OCI-LY3 (cell line): ENCODE measurements at regions not wholly inside any gene's neighbourhood (a gene's known extent, or its start where the extent isn't known, plus 50 kb on each side); places are given as distances from the start of the nearest gene placed in this dataset.

Experiments
- EZH2phosphoT487 ChIP-seq: fragments of 200-600 bp; shearing (Covaris generic); IDR thresholded peaks from 2 replicates; pipeline ENCODE4 v1.6.1; 2018; ENCODE audit warnings: antibody characterized with exemption, mixed run types, low read depth
- TF ChIP-seq, protein P1 (sequence below): fragments of 200-600, 300-600 bp; sonication (generic); IDR thresholded peaks from 2 replicates; pipeline ENCODE4 v1.5.1; 2014; ENCODE audit warnings: antibody characterized with exemption, low read length, low read depth

GRCh38 chr12:114812384-114812783 is 128.4 kb upstream of the TBX3 start:
- TF ChIP-seq, protein P1, sequence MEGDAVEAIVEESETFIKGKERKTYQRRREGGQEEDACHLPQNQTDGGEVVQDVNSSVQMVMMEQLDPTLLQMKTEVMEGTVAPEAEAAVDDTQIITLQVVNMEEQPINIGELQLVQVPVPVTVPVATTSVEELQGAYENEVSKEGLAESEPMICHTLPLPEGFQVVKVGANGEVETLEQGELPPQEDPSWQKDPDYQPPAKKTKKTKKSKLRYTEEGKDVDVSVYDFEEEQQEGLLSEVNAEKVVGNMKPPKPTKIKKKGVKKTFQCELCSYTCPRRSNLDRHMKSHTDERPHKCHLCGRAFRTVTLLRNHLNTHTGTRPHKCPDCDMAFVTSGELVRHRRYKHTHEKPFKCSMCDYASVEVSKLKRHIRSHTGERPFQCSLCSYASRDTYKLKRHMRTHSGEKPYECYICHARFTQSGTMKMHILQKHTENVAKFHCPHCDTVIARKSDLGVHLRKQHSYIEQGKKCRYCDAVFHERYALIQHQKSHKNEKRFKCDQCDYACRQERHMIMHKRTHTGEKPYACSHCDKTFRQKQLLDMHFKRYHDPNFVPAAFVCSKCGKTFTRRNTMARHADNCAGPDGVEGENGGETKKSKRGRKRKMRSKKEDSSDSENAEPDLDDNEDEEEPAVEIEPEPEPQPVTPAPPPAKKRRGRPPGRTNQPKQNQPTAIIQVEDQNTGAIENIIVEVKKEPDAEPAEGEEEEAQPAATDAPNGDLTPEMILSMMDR: no peak
- TF ChIP-seq EZH2phosphoT487: no peak
